GM12801 (cell line): ENCODE measurements at regions not wholly inside any gene's neighbourhood (a gene's known extent, or its start where the extent isn't known, plus 50 kb on each side); places are given as distances from the start of the nearest gene placed in this dataset.

Experiments
- CTCF ChIP-seq: IDR thresholded peaks from one replicate; pipeline ENCODE4 v1.5.1; 2011; ENCODE audit warnings: control low read depth; ENCODE audit not compliant: insufficient read length; ENCODE audit errors: extremely low read depth

GRCh38 chr12:97209997-97210396 is 252.6 kb upstream of the RMST start:
- no peak for TF ChIP-seq CTCF

GRCh38 chr12:97211416-97211930 is 251.1 kb upstream of the RMST start:
- no peak for TF ChIP-seq CTCF

GRCh38 chr12:97216848-97217247 is 245.8 kb upstream of the RMST start:
- TF ChIP-seq CTCF: no peak

GRCh38 chr12:97222391-97222790 is 240.2 kb upstream of the RMST start:
- no peak for TF ChIP-seq CTCF

GRCh38 chr12:97223419-97223818 is 239.2 kb upstream of the RMST start:
- TF ChIP-seq CTCF: no peak

- no peak for TF ChIP-seq CTCF
Observed at GRCh38 chr12:97229004-97229403, 233.6 kb upstream of the RMST start.

- TF ChIP-seq CTCF: no peak
Observed at GRCh38 chr12:97235102-97235501, 227.5 kb upstream of the RMST start.

GRCh38 chr12:97246368-97246767 is 216.2 kb upstream of the RMST start:
- TF ChIP-seq CTCF: no peak
